MCF 10A (cell line): ENCODE measurements at regions not wholly inside any gene's neighbourhood (a gene's known extent, or its start where the extent isn't known, plus 50 kb on each side); places are given as distances from the start of the nearest gene placed in this dataset.

Source experiments
- BruUV-seq: library from RNA; stranded (reverse); fragments of 400-500 nt; replicated peaks from 2 replicates; lab custom pipeline; 2021; lab: Mats Ljungman, UMichigan
- CTCF ChIA-PET: fragments of 300-600 bp; sonication (Branson Sonifier 250); formaldehyde crosslinking; extraction: SDS; loops from one replicate; lab custom pipeline; 2021; ENCODE audit warnings: antibody characterized with exemption, inconsistent platforms; lab: Yijun Ruan, JAX
- POLR2A ChIA-PET: fragments of 300-600, 350-650 bp; sonication (Branson Sonifier 250); formaldehyde crosslinking; extraction: SDS; loops from one replicate; lab custom pipeline; 2020; ENCODE audit warnings: antibody characterized with exemption, inconsistent platforms; lab: Yijun Ruan, JAX
- DNase-seq: peaks from one replicate; pipeline ENCODE4 v3.0.0-alpha.2; 2018; ENCODE audit not compliant: unreplicated experiment
- H3K27ac Mint-ChIP-seq: one replicate; pipeline ENCODE4 v1.8.0; 2022; ENCODE audit warnings: mild to moderate bottlenecking, low read depth, mixed read lengths; ENCODE audit not compliant: unreplicated experiment
- H3K27me3 Mint-ChIP-seq: one replicate; pipeline ENCODE4 v1.8.0; 2022; ENCODE audit warnings: mixed read lengths; ENCODE audit not compliant: insufficient read depth, unreplicated experiment
- H3K36me3 Mint-ChIP-seq: one replicate; pipeline ENCODE4 v1.8.0; 2022; ENCODE audit warnings: mild to moderate bottlenecking, moderate library complexity, mixed read lengths; ENCODE audit not compliant: insufficient read depth, unreplicated experiment
- H3K4me1 Mint-ChIP-seq: one replicate; pipeline ENCODE4 v1.8.0; 2022; ENCODE audit warnings: mixed read lengths; ENCODE audit not compliant: insufficient read depth, unreplicated experiment
- H3K4me3 Mint-ChIP-seq: one replicate; pipeline ENCODE4 v1.8.0; 2022; ENCODE audit warnings: mild to moderate bottlenecking, moderate library complexity, mixed read lengths; ENCODE audit not compliant: unreplicated experiment
- H3K9me3 Mint-ChIP-seq: one replicate; pipeline ENCODE4 v1.8.0; 2022; ENCODE audit warnings: mixed read lengths; ENCODE audit not compliant: unreplicated experiment
- intact Hi-C: fragments of 100-400 bp; cut with micrococcal nuclease; formaldehyde crosslinking; loops from 2 replicates; pipeline ENCODE4 v1.14.1; 2022
- TF ChIP-seq, protein P1 (sequence below): fragments of 200-600 bp; IDR thresholded peaks from one replicate; pipeline ENCODE4 v1.8.0; 2022; ENCODE audit warnings: antibody characterized with exemption, mild to moderate bottlenecking; ENCODE audit not compliant: unreplicated experiment

DNA sequence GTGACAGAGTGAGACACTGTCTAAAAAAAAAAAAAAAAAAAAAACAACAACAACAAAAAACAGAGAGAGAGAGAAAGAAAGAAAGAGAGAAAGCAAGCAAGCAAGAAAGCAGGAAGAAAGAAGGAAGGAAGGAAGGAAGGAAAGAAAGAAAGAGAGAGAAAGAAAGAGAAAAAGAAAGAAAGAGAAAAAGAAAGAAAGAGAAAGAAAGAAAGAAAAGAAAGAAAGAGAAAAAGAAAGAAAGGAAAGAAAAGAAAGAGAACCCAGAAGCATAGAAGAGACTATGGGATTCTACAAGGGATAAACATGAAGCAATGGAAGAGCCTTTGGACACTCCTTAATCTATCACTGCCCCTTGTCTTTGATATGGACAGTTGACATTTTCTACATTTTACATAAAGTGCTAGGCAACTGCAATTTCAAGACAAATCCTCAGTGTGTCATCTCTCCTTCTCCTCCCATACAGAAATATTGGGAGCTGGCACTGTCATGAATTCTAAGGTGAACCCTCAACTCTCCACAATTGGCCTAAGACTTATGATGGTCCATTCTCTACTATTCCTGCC is 151.9 kb upstream of the CPM start:
- Mint-ChIP-seq H3K27me3 (peaks cover 9% of the 10 kb centered on the region), H3K4me3 (no peak overlapping the region), H3K9me3 (no peaks in the 10 kb centered on the region), H3K36me3 (no peaks in the 10 kb centered on the region), H3K27ac (no peak overlapping the region), H3K4me1 (no peaks in the 10 kb centered on the region)
- no peak for DNase-seq
- ChIA-PET POLR2A (no interaction called here), CTCF (interaction anchor here (0.6 kb wide), 1 partner anchor 40 kb away, joined by 3 read pairs; no protein-coding TSS in a partner anchor)
- TF ChIP-seq, protein P1, sequence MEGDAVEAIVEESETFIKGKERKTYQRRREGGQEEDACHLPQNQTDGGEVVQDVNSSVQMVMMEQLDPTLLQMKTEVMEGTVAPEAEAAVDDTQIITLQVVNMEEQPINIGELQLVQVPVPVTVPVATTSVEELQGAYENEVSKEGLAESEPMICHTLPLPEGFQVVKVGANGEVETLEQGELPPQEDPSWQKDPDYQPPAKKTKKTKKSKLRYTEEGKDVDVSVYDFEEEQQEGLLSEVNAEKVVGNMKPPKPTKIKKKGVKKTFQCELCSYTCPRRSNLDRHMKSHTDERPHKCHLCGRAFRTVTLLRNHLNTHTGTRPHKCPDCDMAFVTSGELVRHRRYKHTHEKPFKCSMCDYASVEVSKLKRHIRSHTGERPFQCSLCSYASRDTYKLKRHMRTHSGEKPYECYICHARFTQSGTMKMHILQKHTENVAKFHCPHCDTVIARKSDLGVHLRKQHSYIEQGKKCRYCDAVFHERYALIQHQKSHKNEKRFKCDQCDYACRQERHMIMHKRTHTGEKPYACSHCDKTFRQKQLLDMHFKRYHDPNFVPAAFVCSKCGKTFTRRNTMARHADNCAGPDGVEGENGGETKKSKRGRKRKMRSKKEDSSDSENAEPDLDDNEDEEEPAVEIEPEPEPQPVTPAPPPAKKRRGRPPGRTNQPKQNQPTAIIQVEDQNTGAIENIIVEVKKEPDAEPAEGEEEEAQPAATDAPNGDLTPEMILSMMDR = no peak
- intact Hi-C loops = no loop called here
- BruUV-seq = no TSS peak

DNA sequence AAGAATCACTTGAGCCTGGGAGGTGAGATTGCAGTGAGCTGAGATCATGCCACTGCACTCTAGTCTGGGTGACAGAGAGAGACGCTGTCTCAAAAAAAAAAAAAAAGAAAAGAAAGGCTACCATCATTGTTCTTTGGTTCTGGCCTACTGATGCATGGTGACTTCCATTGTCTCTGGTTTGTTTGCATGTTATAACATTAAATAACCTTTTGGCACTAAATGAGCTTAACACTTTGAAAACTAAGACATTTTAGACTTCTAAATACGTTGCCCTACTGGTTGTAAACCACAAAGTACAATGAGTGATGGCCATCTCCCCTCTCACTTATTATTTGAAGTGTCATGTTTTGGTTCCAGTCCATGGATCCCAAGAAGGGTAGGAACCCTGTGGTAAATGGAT is 152.9 kb upstream of the CPM start:
- TF ChIP-seq, protein P1 = no peak
- CTCF ChIA-PET = interaction anchor here (0.6 kb wide), 1 partner anchor 41 kb away, joined by 3 read pairs; no protein-coding TSS in a partner anchor
- Mint-ChIP-seq H3K9me3 (no peaks in the 10 kb centered on the region), H3K4me3 (no peak overlapping the region), H3K36me3 (no peaks in the 10 kb centered on the region), H3K4me1 (no peaks in the 10 kb centered on the region), H3K27ac (no peak overlapping the region), H3K27me3 (peaks cover 19% of the 10 kb centered on the region)
- POLR2A ChIA-PET = no interaction called here
- no peak for DNase-seq
- no TSS peak for BruUV-seq
- intact Hi-C loops = no loop called here

DNA sequence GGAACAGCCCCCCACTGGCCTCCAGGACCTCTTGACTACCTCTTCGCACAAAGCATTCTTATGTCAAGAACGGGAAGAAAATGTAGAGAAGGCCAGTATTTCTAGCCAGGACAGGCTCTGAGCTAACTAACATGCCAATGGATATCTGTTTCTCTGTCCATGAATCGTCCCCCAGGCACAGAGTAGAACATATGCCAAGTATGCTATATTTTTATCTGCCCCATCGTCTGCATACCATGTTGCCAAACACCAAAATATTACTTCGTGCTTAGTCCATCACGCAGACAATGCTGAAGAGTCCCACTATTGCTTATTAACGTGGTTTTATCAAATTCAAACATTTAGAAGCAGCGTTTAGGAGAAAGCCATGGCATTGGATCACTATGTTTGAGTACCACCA is 151.4 kb upstream of the CPSF6 start:
- intact Hi-C loops = no loop called here
- ChIA-PET CTCF (interaction anchor here (0.8 to 1.0 kb wide), 3 partner anchors 13 to 188 kb away, joined by 3 to 4 read pairs (median 3); no protein-coding TSS in a partner anchor), POLR2A (interaction anchor here (0.9 kb wide), 1 partner anchor 14 kb away, joined by 3 read pairs; no protein-coding TSS in a partner anchor)
- no peak for DNase-seq
- TF ChIP-seq, protein P1 = no peak
- Mint-ChIP-seq H3K36me3 (no peaks in the 10 kb centered on the region), H3K4me1 (no peaks in the 10 kb centered on the region), H3K9me3 (no peaks in the 10 kb centered on the region), H3K4me3 (no peak overlapping the region), H3K27ac (no peak overlapping the region), H3K27me3 (peaks cover 24% of the 10 kb centered on the region)
- no TSS peak for BruUV-seq

DNA sequence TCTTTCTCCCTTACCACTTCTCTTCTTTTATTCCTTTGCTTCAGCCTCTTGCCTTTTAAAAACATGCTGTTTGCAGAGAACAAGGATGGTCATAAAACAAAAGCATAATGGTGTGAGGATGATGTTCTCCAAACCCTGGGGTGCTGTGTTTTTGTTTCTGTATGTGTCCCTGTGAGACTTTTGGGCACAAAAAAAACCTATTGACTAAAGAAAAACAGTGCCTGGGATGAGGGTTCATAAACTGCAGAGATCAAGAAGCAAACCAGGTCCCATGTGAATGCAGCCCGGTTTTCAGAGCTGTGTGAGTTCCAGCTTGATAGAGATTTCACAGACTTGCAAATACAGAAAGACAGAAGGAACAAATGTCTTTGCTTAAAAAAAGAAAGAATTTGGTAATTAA is 148.6 kb upstream of the CPSF6 start:
- no peaks in the 10 kb centered on the region for H3K9me3 Mint-ChIP-seq
- BruUV-seq = no TSS peak
- no peak for DNase-seq
- intact Hi-C loops = no loop called here
- peaks cover 24% of the 10 kb centered on the region for H3K27me3 Mint-ChIP-seq
- no peak overlapping the region for H3K27ac Mint-ChIP-seq
- POLR2A ChIA-PET = interaction anchor here (0.5 kb wide), 1 partner anchor 325 kb away, joined by 3 read pairs; no protein-coding TSS in a partner anchor
- no peaks in the 10 kb centered on the region for H3K36me3 Mint-ChIP-seq
- no peak overlapping the region for H3K4me3 Mint-ChIP-seq
- TF ChIP-seq, protein P1 = no peak
- CTCF ChIA-PET = interaction anchor here (1.5 kb wide), 1 partner anchor 64 kb away, joined by 3 read pairs; no protein-coding TSS in a partner anchor
- H3K4me1 Mint-ChIP-seq = no peaks in the 10 kb centered on the region
